Hippocampal formation (tissue), 2 donors: ENCODE measurements at regions not wholly inside any gene's neighbourhood (a gene's known extent, or its start where the extent isn't known, plus 50 kb on each side); places are given as distances from the start of the nearest gene placed in this dataset.
"Not testable (repeated sequence)": the region's sequence is repeated elsewhere in the genome, so short reads cannot be mapped to it uniquely, and the experiment has no call there.

ENCODE experiments used
- DNase-seq, 2 donors: peaks; one replicate each; lab custom pipeline; 2025; lab: John Stamatoyannopoulos, UW

DNA sequence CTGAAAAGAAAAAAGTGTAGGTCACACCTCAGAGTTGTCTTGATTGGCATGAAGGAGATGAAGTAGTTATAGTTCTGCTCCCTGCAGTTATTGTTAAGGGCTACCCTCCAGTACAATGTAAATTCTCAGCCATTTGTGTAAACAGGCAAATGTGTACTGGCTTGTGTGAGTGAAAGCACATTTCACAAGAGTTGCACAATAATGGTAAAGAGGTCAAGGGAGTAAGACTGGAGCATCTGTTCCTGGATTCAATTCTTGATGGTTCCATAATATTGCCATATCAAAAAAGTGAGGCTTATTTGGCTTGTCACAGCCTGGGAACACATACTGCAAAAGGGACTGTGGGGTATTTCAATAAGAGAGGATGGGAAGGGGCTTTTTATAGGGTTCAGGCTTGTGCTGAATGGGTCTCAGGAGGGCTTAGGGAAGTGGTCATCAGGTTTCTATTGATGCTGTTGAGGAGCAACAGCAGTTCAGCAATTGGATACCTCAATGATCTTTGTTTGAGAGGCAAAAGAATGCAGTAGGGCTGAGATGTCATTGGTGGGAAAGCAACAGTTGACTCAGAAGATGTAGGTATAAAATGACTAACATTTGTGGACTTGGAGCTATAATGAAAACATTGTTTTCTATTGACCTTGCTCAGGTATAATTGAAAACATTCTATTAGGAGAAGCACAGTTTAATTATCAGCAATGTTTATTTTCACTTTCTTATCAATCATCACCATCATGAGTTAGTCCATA is 402.6 kb downstream of the BCKDHB start:
- DNase-seq: no peak

DNA sequence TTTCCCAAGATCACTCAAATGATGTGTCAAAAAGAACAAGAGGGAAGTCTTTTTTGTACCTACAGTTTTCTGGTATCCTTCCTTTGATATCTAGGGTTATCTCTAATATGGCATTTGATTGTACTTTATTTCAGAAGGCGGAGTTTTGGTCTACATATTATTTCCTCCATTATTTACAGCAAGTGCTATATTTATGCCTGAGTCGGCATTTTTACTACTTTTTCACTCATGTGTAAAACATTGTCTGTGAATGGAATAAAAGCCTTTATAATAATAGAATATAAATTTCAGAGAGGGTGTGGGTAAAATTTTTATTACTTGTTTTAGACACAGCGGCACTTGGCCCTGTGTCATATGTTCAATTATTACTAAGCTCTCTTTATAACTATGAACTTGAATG is 398.4 kb downstream of the BCKDHB start:
- no peak for DNase-seq

DNA sequence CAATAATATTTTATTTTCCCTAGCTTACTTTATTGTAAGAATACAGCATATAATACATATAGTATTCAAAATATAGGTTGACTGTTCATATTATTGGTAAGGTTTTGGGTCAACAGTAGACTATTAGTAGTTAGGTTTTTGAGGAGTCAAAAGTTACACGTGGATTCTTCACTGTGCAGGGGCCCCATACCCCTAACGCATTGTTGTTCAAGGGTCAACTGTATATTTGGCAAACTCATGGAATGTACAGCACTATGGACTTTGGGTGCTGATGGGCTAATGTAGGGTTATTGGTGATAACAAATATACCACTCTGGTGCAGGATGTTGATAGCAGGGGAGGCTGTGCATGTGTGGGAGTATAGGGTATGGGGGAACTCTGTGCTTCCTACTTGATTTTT is 397.2 kb downstream of the BCKDHB start:
- DNase-seq: no peak

DNA sequence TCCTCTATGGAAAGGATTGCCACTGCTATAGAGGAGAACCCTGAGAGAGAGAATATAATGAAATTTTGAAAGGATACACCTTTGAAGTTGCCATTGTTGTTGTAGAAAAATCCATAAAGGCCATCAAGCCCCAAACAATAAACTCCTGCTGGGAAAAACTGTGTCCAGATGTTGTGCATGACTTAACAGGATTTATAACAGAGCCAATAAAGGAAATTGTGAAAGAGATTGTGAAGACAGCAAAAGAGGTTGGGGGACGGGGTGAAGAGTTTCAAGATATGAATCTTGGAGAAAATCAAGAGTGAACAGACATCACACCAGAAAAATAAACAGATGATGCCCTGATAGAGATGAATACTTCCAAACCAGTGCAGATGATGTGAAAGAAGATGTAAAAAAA is 396.4 kb downstream of the BCKDHB start:
- no peak for DNase-seq

DNA sequence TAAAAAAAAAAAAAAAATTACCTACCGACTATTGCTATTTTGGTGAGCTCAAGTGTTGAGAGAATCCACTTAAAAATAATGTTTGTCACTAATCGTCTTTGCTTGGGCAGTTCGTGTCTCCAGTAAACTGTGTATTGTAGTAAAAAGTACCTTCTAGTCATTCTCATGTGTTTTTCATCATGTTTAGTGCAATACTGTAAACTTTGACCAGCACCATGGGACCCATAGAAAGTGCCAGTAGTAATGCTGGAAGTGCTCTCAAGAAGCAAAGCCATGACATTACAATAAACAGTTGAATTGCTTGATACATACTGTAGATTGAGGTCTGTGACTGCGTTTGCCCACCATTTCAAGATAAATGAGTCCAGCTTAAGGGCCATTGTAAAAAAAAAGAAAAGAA is 395.2 kb downstream of the BCKDHB start:
- no peak for DNase-seq

DNA sequence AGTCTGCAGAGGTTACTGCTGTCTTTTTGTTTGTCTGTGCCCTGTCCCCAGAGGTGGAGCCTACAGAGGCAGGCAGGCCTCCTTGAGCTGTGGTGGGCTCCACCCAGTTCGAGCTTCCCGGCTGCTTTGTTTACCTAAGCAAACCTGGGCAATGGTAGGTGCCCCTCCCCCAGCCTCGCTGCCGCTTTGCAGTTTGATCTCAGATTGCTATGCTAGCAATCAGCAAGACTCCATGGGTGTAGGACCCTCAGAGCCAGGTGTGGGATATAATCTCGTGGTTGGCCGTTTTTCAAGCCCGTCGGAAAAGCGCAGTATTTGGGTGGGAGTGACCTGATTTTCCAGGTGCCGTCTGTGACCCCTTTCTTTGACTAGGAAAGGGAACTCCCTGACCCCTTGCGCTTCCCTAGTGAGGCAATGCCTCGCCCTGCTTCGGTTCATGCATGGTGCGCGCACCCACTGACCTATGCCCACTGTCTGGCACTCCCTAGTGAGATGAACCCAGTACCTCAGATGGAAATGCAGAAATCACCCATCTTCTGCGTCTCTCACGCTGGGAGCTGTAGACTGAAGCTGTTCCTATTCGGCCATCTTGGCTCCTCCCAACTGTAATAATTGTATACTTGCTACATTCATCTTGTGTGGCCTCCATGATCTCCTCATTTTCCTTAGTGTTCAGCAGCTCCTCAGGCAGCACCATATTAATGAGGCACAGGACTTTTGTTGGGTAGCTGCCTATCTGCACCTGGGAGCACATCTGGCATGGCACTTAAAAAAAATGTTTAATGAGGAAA is 391.4 kb downstream of the BCKDHB start:
- DNase-seq: not testable (repeated sequence)

DNA sequence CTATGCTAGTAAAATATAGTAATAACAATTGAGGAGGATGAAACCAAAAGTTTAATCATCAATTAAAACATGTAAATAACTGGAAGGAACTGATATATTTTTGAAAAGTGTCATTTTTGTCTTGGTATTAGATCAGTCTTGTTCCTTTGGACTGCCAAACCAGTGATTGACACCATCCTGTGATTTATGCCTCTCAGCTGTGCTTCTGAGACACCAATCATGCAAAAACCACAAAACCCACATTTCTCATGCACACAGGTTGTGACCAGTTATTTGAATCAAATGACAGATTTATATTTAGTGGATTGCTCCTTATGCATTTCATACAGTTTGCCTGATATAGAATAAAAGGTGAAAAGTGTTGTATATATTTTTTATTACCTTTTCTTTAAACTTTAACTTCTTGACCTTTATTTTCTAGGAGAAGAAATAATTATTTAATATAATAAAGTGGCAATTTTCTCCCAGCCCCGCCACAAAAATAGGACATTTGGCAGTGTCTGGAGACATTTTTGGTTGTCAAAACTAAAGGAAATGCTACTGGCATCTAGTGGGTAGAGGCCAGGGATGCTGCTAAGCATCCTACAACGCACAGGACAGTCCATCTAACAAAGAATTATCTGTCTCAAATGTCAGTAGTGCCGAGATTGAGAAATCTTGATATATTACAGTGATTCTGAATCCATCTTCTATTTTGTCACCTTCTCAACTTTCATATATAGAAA is 383.6 kb downstream of the BCKDHB start:
- DNase-seq: no peak

DNA sequence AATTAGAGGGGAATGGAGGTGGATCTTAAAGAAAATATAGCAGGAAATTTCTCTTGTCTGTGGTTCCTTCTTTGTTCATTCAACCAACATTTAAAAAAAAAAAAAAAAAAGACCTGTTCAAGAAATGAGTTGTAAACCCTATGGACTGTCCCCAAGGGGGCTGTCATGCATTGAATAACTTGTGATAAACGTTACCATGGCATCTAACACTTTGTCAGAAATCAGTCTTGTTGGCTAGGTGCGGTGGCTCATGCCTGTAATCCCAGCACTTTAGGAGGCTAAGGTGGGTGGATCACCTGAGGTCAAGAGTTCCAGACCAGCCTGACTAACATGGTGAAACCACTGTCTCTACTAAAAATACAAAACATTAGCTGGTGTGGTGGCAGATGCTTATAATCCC is 381.7 kb downstream of the BCKDHB start:
- DNase-seq: no peak

DNA sequence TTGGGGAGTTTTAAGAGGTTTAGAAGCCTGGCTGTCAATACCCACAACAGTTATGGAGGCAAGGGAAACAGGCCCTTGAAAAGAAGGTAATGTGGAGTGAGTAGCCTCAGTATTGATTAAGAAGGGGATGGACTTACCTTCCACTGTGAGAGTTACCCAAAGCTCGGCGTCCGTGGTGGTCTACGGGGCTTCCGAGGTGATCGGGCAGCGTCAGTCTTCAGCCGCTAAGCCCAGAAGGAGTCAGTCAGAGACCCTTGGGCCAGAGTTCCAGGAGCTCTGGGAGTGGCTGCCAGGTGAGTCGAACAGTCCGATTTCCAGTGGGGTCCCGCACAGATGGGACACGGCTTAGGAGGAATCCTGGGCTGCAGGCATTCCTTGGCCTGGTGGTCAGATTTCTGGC is 379.0 kb downstream of the BCKDHB start:
- not testable (repeated sequence) for DNase-seq

DNA sequence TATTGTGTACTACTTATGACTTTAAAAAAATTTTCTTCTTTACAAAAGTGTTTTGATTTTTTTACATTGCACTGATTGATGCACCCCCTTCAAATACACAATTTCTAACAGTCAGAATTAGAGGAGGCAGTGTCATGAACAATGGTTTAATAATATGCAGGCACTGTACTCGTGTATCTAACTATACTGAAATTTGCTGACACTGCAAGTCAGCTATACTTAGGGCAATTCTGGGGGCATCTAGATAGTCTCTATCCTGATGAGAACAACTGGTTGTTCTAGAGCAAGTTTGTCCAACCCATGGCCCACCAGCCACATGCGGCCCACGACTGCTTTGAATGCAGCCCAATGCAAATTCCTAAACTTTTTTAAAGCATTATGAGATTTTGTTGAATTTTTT is 375.6 kb downstream of the BCKDHB start:
- DNase-seq: no peak

DNA sequence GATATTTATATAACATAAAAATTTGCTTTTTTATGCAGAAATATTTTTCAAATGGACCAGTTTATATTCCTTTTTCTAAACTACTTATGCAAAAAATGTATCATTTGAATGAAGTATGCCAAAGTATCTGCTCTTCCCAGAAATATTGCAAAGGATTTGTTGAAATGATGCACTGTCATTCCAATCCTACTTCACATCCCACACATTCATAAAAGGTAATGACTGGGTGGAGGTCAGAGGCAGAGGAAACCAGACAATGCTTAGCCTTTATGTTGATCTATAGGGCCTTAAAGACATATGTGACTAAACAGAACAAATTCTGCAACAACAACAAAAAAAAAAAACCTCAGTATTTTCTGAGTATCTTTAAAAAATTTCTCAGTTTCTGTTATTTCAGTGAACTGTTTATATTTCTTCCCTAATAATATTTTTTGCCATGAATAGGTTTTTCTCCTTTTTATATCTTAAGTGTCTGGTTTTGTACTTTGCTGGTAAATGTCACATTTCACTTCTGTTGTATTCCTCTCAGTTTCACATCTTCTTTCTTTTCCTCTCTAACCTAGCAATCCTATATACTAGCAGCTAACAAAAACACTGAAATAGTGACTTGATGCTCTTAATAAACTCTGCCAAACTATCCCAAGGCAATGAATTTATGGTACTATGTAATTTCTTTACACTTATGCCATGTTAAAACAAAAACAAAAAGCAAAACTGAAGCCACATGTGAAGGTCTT is 374.1 kb downstream of the BCKDHB start:
- DNase-seq: no peak

DNA sequence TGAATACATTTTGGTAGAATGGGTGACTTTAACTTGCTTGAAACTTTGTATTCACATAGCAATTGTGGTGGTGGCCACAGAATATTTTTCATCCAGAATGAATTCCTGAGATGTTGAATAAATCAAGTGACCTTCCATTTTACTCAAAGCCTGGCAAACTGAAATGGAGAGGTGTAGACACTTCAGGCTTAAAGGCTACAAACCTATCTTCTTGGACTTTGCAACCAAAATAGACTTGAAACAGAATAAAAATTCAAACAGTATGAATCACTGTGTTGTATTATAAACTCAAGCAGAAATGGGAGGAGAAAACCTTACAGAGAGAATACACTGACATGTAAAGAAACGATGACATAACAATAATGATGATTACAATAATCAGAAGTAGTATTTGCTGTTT is 371.6 kb downstream of the BCKDHB start:
- no peak for DNase-seq

DNA sequence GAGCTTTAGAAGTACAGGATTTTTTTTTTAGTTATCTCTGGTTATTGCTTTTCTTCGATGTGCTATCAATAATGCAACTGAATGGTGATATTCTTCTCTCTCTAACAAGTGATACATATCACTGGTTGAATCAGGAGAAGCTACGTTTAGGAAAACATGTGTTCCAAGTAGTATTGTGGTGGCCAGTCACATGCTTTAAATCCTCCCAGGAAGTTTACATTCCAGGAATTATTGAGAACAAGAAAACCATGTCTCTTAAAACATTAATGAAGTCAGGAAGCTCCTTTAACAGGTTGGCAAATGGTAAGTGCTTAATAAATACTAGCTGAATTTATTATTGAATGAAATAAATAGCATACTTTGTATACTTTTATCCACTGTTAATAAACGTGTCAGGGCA is 371.1 kb downstream of the BCKDHB start:
- no peak for DNase-seq

DNA sequence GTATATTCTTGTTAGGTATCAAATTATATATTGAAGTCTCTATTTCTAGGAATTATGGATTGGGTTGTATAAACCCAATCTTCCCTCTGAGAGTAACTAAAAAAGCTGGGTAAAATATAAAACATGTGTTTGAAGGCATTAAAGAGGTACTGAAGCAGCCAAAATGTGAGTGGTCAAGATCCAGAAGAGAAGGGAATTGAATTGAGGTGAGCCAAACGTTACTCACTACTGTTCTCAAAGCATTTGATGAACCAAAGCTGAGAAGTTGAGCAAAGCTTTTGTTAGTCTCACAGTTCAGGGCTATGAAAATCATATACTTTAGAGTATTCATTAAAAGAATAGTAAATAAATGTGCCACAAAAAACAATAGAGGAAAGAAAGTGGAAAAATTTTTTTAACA is 365.8 kb downstream of the BCKDHB start:
- DNase-seq: no peak

DNA sequence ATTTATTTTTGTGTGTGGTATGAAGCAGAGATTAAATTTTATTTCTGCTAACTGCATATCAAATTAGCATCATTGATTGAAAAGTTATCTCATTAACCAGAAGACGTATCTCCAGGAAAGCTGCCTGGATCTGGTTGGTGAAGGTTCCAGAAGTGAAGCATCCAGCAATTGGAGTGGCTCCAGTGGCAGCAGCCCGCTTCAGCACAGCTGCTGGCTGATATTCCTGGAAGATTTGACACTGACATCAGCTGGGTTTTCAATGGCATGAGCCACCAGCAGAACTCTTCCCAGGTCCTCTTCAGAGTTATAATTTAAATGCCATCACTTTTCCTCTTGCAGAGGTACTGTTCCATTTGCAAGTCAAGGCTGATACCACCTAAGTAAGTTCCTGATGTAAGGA is 363.5 kb downstream of the BCKDHB start:
- DNase-seq: no peak

DNA sequence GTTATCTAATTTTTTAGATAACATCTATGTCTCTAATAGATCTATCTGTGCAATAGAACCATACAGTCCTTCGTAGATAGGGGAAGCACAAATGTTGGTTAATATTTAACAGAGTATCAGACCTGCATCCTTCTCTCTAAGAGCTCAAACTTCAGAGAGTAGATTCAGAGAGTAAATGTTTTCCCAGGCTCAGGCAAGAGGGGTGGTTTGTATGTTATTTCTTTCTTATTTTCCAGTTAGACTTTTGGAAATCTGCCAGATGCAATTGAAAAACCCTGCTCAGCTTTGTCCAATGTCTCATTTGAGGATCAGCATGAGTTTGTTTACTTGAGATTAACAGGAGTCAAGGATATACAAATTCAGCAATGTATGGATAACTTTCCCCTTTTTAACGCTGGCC is 361.9 kb downstream of the BCKDHB start:
- DNase-seq: no peak

DNA sequence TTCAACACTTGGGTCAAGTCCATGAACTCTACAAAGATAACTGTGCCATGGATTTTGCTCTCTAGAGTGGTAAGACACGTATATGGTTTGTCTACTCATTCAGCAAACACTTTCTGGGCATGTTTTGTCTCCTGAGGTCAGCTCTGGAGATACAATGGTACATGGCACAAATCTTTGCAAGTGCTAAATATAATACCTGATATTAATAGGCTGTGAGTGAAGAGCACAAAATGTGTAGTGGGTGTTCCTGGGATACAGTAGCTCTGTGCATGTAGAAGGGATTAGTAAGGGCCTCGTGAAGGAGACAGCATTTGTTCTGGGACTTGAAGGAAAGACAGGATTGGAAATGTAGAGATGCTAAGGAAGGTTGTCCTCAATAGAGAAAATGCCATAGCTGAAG is 360.9 kb downstream of the BCKDHB start:
- no peak for DNase-seq

DNA sequence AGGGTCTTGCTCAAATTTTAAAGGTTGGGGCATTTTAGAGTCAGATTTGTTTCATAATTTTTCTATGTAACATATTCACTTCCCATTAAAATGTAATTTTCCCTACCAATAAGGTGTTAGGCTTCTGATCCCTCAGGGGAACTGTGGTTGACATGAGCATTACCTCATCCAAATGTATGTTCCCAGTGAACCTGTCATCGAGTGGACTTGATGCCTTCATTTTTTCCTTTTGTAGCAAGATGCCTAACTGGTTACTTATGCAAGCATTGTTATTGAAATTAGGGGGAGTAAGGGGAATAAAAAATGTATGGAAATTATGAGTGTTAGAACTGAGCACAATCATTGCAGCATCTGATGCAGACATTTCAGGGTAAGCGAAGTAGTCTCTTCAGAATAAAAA is 360.5 kb downstream of the BCKDHB start:
- DNase-seq: no peak

DNA sequence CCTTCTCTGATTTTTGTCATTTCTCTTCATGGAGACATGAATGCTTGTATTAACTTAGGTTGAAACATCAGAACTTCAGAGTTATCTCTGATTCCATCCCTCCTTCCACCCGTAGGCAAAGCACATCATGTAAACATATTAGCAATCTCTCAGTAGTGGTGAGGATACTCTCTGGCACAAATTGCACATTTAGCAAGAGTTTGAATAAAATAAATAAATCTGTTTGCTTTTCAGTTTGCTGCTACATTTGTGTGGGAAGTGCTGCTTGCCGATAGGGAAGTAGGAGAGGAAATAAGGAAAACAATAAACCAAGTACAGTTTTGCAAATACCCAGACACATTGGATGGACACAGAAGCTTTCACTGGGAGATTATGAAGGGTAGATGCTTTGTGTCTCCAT is 359.0 kb downstream of the BCKDHB start:
- no peak for DNase-seq

DNA sequence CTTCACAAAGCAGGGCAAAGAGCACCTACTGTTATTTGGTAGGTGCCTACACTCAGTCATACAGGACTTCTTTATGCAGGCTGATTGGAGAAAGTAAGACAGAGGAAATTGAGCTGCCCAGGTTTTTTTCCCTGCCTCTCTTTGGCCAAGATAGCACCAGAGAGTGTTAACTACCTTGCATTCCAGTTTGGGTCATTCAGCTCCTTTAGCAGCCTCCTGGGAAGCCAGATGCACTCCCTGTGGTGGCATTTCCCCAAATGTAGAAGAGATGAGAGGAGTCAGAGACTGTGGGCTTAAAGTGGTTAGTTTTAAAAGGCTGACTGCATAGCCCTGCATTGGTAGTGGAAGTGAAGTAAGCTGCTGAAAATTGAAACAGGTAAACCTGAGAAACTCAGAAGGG is 358.4 kb downstream of the BCKDHB start:
- DNase-seq: no peak

DNA sequence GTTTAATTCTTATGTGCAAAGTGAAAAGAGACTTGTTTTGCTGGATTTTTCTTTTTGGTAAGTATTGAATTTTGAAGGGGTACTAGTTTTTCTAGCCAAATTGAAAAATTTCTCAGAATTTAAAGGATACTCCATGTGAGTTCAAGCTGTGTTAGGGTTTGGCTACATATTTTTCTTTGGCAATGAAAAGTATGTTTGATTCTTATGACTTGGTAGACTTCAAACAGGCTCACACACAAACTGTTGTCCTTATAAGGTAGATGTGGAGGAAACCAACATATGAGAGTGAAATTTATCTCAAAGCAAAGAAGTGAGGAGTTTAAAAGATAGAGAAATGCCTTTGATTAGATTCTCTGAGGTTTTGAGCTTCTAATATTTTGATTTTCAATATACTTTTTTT is 356.7 kb downstream of the BCKDHB start:
- DNase-seq: no peak

DNA sequence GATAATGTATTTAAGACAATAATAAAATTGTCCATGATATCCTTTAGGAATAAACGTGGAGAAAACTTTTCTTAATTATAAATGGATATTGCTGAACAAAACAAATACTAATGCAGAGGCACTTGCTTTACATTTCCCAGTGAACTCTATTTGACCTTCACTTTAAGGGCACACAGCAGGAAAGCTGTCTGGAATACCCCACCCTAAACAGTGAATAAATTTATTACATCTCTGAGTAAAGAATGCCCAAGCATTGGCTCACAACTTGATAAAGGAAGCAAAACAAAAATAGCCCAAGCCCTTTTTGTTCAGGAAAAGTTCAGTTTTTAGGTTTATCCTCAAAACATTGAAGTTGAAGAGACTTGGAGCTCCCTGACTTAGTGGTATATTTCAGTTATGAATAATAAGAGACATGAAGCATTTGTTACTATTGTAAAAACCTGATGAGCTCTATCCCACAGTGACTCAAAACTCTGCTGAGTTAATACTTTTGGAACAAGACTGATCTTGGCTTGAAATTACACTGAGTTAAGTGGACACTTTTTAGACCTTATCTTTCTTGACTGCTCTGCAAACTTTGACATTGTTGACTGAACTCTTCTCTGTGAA is 353.9 kb downstream of the BCKDHB start:
- no peak for DNase-seq
